ENCODE measurements at regions not wholly inside any gene's neighbourhood (a gene's known extent, or its start where the extent isn't known, plus 50 kb on each side); places are given as distances from the start of the nearest gene placed in this dataset.

- no peak overlapping the region for H3K27ac Mint-ChIP-seq
- no peaks in the 10 kb centered on the region for H3K4me1 Mint-ChIP-seq
- DNase-seq (no peak), ATAC-seq (no peak)
- no peaks in the 10 kb centered on the region for H3K27me3 ChIP-seq (ENCODE audit: control insufficient read depth, insufficient read depth, low read length)
- H3K4me3 Mint-ChIP-seq: no peak overlapping the region
- peaks cover 2 to 4% of the 10 kb centered on the region in 2 donors for H3K9me3 Mint-ChIP-seq
- intact Hi-C loops (cut with micrococcal nuclease): no loop called here
- no peaks in the 10 kb centered on the region for H3K36me3 ChIP-seq (ENCODE audit: control insufficient read depth, insufficient read depth, low read length)
- H3K9me3 ChIP-seq (ENCODE audit: control insufficient read depth, insufficient read depth, low read length): no peaks in the 10 kb centered on the region
- H3K27ac ChIP-seq (ENCODE audit: low read length): no peak overlapping the region
- H3K4me1 ChIP-seq (ENCODE audit: control insufficient read depth, insufficient read depth, low read length): no peaks in the 10 kb centered on the region
- no peak for TF ChIP-seq CTCF (IDR thresholded peaks at IDR 0.05)
- H3K4me3 ChIP-seq (ENCODE audit: low read length): no peak overlapping the region
- 86% methylated on average over 16 of the region's 16 CpGs for WGBS (ENCODE audit: insufficient coverage)
- H3K27me3 Mint-ChIP-seq (ENCODE audit: low read depth in 2 of 2): peaks cover 0 to 3% of the 10 kb centered on the region in 2 donors
- no peaks in the 10 kb centered on the region for H3K36me3 Mint-ChIP-seq
These were observed 681.6 kb downstream of the TBC1D22A start for GRCh38 chr22:47443836-47444745.

- Mint-ChIP-seq H3K4me1 (no peaks in the 10 kb centered on the region), H3K36me3 (no peaks in the 10 kb centered on the region), H3K27me3 (ENCODE audit: low read depth in 2 of 2) (peaks cover 0 to 3% of the 10 kb centered on the region in 2 donors), H3K9me3 (peaks cover 2 to 4% of the 10 kb centered on the region in 2 donors), H3K4me3 (no peak overlapping the region), H3K27ac (no peak overlapping the region)
- 84% methylated on average over 6 of the region's 6 CpGs for WGBS (ENCODE audit: insufficient coverage)
- Histone ChIP-seq H3K9me3 (ENCODE audit: control insufficient read depth, insufficient read depth, low read length) (no peaks in the 10 kb centered on the region), H3K4me1 (ENCODE audit: control insufficient read depth, insufficient read depth, low read length) (no peaks in the 10 kb centered on the region), H3K27ac (ENCODE audit: low read length) (no peak overlapping the region), H3K27me3 (ENCODE audit: control insufficient read depth, insufficient read depth, low read length) (no peaks in the 10 kb centered on the region), H3K36me3 (ENCODE audit: control insufficient read depth, insufficient read depth, low read length) (no peaks in the 10 kb centered on the region), H3K4me3 (ENCODE audit: low read length) (no peak overlapping the region)
- DNase-seq: no peak
- no peak for ATAC-seq
- intact Hi-C loops (cut with micrococcal nuclease): no loop called here
- TF ChIP-seq CTCF (IDR thresholded peaks at IDR 0.05): no peak
These were observed 680.4 kb downstream of the TBC1D22A start for GRCh38 chr22:47442821-47443220.

GRCh38 chr22:47439643-47440265, 677.3 kb downstream of the TBC1D22A start:
- no peaks in the 10 kb centered on the region for H3K9me3 ChIP-seq (ENCODE audit: control insufficient read depth, insufficient read depth, low read length)
- no peaks in the 10 kb centered on the region for H3K36me3 Mint-ChIP-seq

More at GRCh38 chr22:47439643-47440265, 677.3 kb downstream of the TBC1D22A start:
- WGBS (ENCODE audit: insufficient coverage): 89% methylated on average over 16 of the region's 17 CpGs
- no peak for TF ChIP-seq CTCF (IDR thresholded peaks at IDR 0.05)
- Histone ChIP-seq H3K27ac (ENCODE audit: low read length) (no peak overlapping the region), H3K27me3 (ENCODE audit: control insufficient read depth, insufficient read depth, low read length) (no peaks in the 10 kb centered on the region), H3K4me1 (ENCODE audit: control insufficient read depth, insufficient read depth, low read length) (no peaks in the 10 kb centered on the region), H3K36me3 (ENCODE audit: control insufficient read depth, insufficient read depth, low read length) (no peaks in the 10 kb centered on the region), H3K4me3 (ENCODE audit: low read length) (no peak overlapping the region)
- no peak overlapping the region for H3K27ac Mint-ChIP-seq
- H3K4me3 Mint-ChIP-seq: no peak overlapping the region
- no peaks in the 10 kb centered on the region for H3K4me1 Mint-ChIP-seq
- intact Hi-C loops (cut with micrococcal nuclease): no loop called here
- H3K27me3 Mint-ChIP-seq (ENCODE audit: low read depth in 2 of 2): peaks cover 0 to 12% of the 10 kb centered on the region in 2 donors
- ATAC-seq: no peak
- no peak for DNase-seq
- peaks cover 2 to 4% of the 10 kb centered on the region in 2 donors for H3K9me3 Mint-ChIP-seq
